Ovary (tissue), 3 donors: ENCODE measurements at regions not wholly inside any gene's neighbourhood (a gene's known extent, or its start where the extent isn't known, plus 50 kb on each side); places are given as distances from the start of the nearest gene placed in this dataset.

Experiments
- POLR2A ChIP-seq: fragments of 450-650 bp; IDR thresholded peaks from one replicate; pipeline ENCODE4 v1.6.1; 2017; ENCODE audit warnings: antibody characterized with exemption, mild to moderate bottlenecking, moderate library complexity
- TF ChIP-seq, protein P1 (sequence below), 3 donors: fragments of 450-650 bp in 2 of 3; fragments of 200-600 bp in 1 of 3; IDR thresholded peaks; one replicate each; pipeline versions ENCODE4 v1.5.1 to v1.8.0; 2016 to 2022; ENCODE audit warnings: antibody characterized with exemption in 3 of 3, mild to moderate bottlenecking in 1 of 3
- donor health status: DM: no; HTN: no; CAD: no.

DNA sequence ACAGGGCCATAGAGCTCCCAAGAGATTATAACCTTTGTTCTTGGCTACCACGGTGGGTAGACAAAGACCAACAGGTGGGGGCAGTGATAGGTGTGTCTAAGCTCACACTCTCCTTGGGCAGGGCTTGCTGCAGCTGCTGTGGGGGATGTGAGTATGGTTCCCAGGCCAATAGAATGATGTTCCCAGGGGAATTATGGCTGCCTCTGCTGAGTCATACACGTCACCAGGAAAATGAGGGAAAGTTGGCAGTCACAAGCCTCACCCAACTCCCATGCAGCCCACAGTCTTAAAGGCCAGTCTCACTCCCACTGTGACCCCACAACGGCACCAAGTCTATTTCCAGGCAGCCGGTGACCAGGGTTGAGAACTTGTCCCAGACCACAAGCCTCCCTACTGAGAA lies 453.4 kb upstream of the PODXL start:
- TF ChIP-seq, protein P1, sequence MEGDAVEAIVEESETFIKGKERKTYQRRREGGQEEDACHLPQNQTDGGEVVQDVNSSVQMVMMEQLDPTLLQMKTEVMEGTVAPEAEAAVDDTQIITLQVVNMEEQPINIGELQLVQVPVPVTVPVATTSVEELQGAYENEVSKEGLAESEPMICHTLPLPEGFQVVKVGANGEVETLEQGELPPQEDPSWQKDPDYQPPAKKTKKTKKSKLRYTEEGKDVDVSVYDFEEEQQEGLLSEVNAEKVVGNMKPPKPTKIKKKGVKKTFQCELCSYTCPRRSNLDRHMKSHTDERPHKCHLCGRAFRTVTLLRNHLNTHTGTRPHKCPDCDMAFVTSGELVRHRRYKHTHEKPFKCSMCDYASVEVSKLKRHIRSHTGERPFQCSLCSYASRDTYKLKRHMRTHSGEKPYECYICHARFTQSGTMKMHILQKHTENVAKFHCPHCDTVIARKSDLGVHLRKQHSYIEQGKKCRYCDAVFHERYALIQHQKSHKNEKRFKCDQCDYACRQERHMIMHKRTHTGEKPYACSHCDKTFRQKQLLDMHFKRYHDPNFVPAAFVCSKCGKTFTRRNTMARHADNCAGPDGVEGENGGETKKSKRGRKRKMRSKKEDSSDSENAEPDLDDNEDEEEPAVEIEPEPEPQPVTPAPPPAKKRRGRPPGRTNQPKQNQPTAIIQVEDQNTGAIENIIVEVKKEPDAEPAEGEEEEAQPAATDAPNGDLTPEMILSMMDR (IDR thresholded peaks at IDR 0.05), result no peak
- TF ChIP-seq POLR2A, result no peak
